Right lobe of liver (tissue), 4 donors: ENCODE measurements at regions not wholly inside any gene's neighbourhood (a gene's known extent, or its start where the extent isn't known, plus 50 kb on each side); places are given as distances from the start of the nearest gene placed in this dataset.

Experiments used
- POLR2A ChIP-seq: fragments of 450-650 bp; IDR thresholded peaks from one replicate; pipeline ENCODE4 v1.6.1; 2017; ENCODE audit warnings: antibody characterized with exemption, mild to moderate bottlenecking
- TF ChIP-seq, protein P1 (sequence below), 4 donors: fragments of 200-600 bp in 3 of 4; fragments of 450-650 bp in 1 of 4; IDR thresholded peaks; one replicate each; pipeline versions ENCODE4 v1.5.1 to v1.8.0; 2016 to 2022; ENCODE audit warnings: antibody characterized with exemption in 4 of 4, mild to moderate bottlenecking in 2 of 4
- donor health status: DM: no; HTN: no; CAD: no.
- donor health status: DM: no; HTN: no; CAD: no.
- donor health status: DM: no; HTN: yes; CAD: no.

DNA sequence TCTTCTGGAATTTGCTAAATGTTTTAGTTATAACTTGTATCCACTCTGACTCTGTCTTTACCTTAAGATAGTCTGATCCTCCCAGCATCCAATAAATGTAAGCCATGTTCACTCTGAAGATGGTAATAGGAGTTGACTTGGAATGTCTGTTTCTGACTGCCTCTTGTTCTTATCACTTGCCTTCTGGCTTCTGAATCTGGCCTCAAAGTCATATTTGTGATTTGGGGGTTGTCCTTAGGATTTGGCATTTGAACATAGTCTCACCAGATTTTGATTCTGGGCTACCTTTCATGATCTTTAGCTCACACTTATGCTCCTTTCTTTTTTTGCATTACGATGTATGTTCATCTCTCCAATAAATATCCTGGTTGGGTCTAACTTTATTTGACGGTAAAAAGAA, 247.0 kb downstream of the SH2D4B start:
- TF ChIP-seq, protein P1, sequence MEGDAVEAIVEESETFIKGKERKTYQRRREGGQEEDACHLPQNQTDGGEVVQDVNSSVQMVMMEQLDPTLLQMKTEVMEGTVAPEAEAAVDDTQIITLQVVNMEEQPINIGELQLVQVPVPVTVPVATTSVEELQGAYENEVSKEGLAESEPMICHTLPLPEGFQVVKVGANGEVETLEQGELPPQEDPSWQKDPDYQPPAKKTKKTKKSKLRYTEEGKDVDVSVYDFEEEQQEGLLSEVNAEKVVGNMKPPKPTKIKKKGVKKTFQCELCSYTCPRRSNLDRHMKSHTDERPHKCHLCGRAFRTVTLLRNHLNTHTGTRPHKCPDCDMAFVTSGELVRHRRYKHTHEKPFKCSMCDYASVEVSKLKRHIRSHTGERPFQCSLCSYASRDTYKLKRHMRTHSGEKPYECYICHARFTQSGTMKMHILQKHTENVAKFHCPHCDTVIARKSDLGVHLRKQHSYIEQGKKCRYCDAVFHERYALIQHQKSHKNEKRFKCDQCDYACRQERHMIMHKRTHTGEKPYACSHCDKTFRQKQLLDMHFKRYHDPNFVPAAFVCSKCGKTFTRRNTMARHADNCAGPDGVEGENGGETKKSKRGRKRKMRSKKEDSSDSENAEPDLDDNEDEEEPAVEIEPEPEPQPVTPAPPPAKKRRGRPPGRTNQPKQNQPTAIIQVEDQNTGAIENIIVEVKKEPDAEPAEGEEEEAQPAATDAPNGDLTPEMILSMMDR (IDR thresholded peaks at IDR 0.05): no peak
- TF ChIP-seq POLR2A: no peak
